Stimulated activated memory B cell treated with anti-CD40 and anti-IgM and Interleukin-4, amounts not matched to agents 10 μg/mL and 1 μg/mL and 100 μg/mL, for 72 hours (primary cell): ENCODE measurements at regions not wholly inside any gene's neighbourhood (a gene's known extent, or its start where the extent isn't known, plus 50 kb on each side); places are given as distances from the start of the nearest gene placed in this dataset.

ENCODE experiments used
- ATAC-seq: fragments of 150-1000 bp; cut with Tn5 transposase; 2 replicates; pipeline ENCODE4 v1.10.0; 2021
- H3K27ac Mint-ChIP-seq: one replicate; pipeline ENCODE4 v1.8.0; 2022; ENCODE audit warnings: mild to moderate bottlenecking, mixed read lengths
- H3K27me3 Mint-ChIP-seq: one replicate; pipeline ENCODE4 v1.8.0; 2022; ENCODE audit warnings: mixed read lengths
- H3K36me3 Mint-ChIP-seq: one replicate; pipeline ENCODE4 v1.8.0; 2022; ENCODE audit warnings: mixed read lengths
- H3K4me1 Mint-ChIP-seq: one replicate; pipeline ENCODE4 v1.8.0; 2022; ENCODE audit warnings: mixed read lengths
- H3K4me3 Mint-ChIP-seq: one replicate; pipeline ENCODE4 v1.8.0; 2022; ENCODE audit warnings: mild to moderate bottlenecking, moderate library complexity, mixed read lengths
- H3K9me3 Mint-ChIP-seq: one replicate; pipeline ENCODE4 v1.8.0; 2022; ENCODE audit warnings: mixed read lengths

- Mint-ChIP-seq H3K27me3 (no peaks in the 10 kb centered on the region), H3K36me3 (no peaks in the 10 kb centered on the region), H3K9me3 (no peaks in the 10 kb centered on the region), H3K4me1 (no peaks in the 10 kb centered on the region), H3K4me3 (no peak overlapping the region), H3K27ac (no peak overlapping the region)
- no peak for ATAC-seq
These were observed 891.5 kb upstream of the ADGRL2 start for GRCh38 chr1:80909172-80909784.

- H3K9me3 Mint-ChIP-seq: no peaks in the 10 kb centered on the region
- no peak overlapping the region for H3K27ac Mint-ChIP-seq
- no peaks in the 10 kb centered on the region for H3K27me3 Mint-ChIP-seq
- no peak overlapping the region for H3K4me3 Mint-ChIP-seq
- H3K36me3 Mint-ChIP-seq: no peaks in the 10 kb centered on the region
- no peak for ATAC-seq
- H3K4me1 Mint-ChIP-seq: peaks cover 13% of the 10 kb centered on the region
These were observed 903.9 kb upstream of the ADGRL2 start for GRCh38 chr1:80896781-80897356.

DNA sequence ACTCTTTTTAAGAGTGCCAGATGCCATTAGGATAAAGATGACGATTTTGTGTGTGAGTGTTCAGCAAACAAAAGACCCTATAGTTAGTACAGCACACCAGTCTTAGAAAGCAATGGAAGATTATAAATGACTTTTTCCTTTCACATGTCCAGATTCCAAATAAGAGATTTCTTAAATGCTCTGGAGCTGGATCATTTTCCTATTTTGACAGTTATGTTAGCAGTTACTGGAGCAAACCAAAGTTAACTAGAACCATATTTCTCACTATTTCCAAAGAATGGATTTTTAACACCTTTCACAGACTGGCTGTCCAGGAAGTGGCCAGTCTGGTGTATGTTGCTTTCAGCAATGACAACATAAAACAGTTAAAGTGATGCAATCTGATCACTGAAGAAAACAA lies 905.8 kb upstream of the ADGRL2 start:
- no peaks in the 10 kb centered on the region for H3K9me3 Mint-ChIP-seq
- H3K27ac Mint-ChIP-seq: no peak overlapping the region
- no peak for ATAC-seq
- H3K36me3 Mint-ChIP-seq: no peaks in the 10 kb centered on the region
- H3K27me3 Mint-ChIP-seq: no peaks in the 10 kb centered on the region
- peaks cover 13% of the 10 kb centered on the region for H3K4me1 Mint-ChIP-seq
- H3K4me3 Mint-ChIP-seq: no peak overlapping the region

DNA sequence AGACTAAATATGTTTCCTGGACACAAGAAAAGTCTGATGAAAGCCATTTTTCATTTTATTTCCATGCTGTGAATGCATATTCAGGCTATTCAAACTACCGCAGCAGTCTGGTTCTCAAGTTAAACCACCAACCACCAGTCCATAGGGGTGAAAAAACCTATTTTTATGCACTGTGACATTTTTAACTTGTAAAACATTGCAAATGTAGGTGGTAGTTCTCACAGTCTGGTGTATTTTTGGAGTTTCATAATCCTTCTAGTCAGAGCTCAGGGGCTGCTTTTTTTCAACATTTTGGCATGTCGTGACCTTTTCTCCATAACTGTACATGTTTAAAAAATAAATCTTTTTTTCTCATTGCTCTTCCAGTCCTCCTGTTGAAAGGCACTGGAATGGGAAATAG lies 907.6 kb upstream of the ADGRL2 start:
- no peak overlapping the region for H3K4me3 Mint-ChIP-seq
- peaks cover 13% of the 10 kb centered on the region for H3K4me1 Mint-ChIP-seq
- no peaks in the 10 kb centered on the region for H3K36me3 Mint-ChIP-seq
- no peaks in the 10 kb centered on the region for H3K9me3 Mint-ChIP-seq
- no peak overlapping the region for H3K27ac Mint-ChIP-seq
- H3K27me3 Mint-ChIP-seq: no peaks in the 10 kb centered on the region
- ATAC-seq: no peak

- H3K4me1 Mint-ChIP-seq: peaks cover 13% of the 10 kb centered on the region
- ATAC-seq: no peak
- no peak overlapping the region for H3K27ac Mint-ChIP-seq
- no peaks in the 10 kb centered on the region for H3K27me3 Mint-ChIP-seq
- H3K9me3 Mint-ChIP-seq: no peaks in the 10 kb centered on the region
- H3K36me3 Mint-ChIP-seq: no peaks in the 10 kb centered on the region
- no peak overlapping the region for H3K4me3 Mint-ChIP-seq
These were observed 908.2 kb upstream of the ADGRL2 start for GRCh38 chr1:80892539-80892938.

DNA sequence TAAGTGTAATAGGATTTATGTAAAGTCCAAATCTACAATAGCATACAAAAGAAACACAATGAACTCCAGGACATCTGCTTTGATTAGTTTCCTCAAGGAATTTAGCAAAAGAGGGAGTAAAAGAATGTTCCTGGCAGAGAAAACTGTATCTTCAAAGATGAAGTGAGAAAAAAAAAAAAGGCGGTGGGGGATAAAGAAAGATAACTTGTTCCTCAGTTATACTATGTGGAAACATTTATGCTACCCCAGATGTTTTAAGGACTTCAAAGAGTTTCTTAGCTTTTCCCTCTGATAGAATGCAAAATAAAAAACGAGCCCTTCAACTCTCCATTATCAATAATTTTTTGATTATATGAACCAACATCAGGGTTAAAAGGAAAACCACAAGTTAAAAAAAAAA lies 908.9 kb upstream of the ADGRL2 start:
- Mint-ChIP-seq H3K4me1 (peaks cover 13% of the 10 kb centered on the region), H3K4me3 (no peak overlapping the region), H3K36me3 (no peaks in the 10 kb centered on the region), H3K9me3 (no peaks in the 10 kb centered on the region), H3K27me3 (no peaks in the 10 kb centered on the region), H3K27ac (no peak overlapping the region)
- no peak for ATAC-seq

DNA sequence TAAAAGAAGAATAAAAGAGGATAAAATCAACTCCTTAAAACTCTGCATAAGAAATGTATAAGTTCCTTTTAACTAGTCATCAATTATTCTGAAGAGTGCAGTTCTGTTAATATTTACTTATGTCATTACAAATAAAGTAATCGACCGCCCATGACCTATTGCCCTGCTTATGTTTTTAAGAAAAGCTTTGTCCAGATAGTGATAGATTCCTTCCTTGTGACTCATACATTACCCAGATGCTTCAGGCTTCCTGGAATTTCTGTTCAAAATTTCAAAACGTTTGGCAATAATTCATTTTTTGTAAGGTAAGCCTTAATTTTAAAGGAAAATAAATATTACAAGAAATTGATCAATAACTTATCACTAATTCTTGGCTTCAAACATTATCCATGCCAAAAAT lies 918.2 kb upstream of the ADGRL2 start:
- no peak overlapping the region for H3K4me3 Mint-ChIP-seq
- no peak overlapping the region for H3K27ac Mint-ChIP-seq
- ATAC-seq: no peak
- H3K27me3 Mint-ChIP-seq: no peaks in the 10 kb centered on the region
- H3K4me1 Mint-ChIP-seq: no peaks in the 10 kb centered on the region
- no peaks in the 10 kb centered on the region for H3K36me3 Mint-ChIP-seq
- H3K9me3 Mint-ChIP-seq: no peaks in the 10 kb centered on the region

DNA sequence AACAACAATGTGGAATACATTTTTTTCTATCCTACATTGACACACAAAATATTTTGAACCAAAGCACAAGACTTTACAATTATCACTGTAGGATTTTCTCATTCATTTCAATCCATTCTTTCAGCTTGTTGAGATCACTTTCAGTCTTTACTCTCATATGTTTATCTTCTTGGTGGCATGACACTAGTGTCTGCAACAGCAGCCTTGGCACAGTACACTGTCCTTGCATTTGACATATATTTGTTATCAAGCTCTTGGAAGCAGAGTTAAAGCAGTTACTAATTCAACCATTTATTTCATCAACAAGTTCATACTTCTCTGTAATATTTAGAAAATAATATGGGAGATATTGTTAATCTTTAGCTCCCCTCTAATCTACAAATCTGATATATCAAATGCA lies 922.4 kb upstream of the ADGRL2 start:
- Mint-ChIP-seq H3K9me3 (no peaks in the 10 kb centered on the region), H3K27ac (no peak overlapping the region), H3K4me1 (no peaks in the 10 kb centered on the region), H3K27me3 (no peaks in the 10 kb centered on the region), H3K4me3 (no peak overlapping the region), H3K36me3 (no peaks in the 10 kb centered on the region)
- ATAC-seq: no peak

DNA sequence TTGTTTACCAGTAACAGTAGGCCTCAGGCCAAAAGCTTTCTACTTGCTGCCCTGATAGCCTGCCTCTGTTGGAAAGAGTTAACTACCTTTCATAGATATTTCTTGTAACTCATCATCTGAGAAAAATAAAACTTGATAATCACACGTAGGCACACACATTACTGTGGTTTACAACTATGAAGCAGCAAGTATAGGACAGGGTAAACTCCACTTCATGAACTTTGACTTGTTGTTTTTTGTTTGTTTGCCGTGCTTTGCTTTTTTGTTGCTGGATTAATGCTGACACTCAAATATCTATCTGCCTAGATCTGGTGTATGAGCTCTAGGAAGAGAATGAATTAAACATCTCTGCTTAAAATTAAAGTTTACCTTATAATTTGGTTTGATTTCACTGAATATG lies 924.7 kb upstream of the ADGRL2 start:
- ATAC-seq: no peak
- Mint-ChIP-seq H3K27me3 (no peaks in the 10 kb centered on the region), H3K27ac (no peak overlapping the region), H3K36me3 (no peaks in the 10 kb centered on the region), H3K9me3 (no peaks in the 10 kb centered on the region), H3K4me3 (no peak overlapping the region), H3K4me1 (no peaks in the 10 kb centered on the region)

- H3K27me3 Mint-ChIP-seq: no peaks in the 10 kb centered on the region
- no peaks in the 10 kb centered on the region for H3K4me1 Mint-ChIP-seq
- H3K27ac Mint-ChIP-seq: no peak overlapping the region
- no peaks in the 10 kb centered on the region for H3K9me3 Mint-ChIP-seq
- H3K36me3 Mint-ChIP-seq: no peaks in the 10 kb centered on the region
- H3K4me3 Mint-ChIP-seq: no peak overlapping the region
- ATAC-seq: no peak
These were observed 931.4 kb upstream of the ADGRL2 start for GRCh38 chr1:80869299-80869698.

DNA sequence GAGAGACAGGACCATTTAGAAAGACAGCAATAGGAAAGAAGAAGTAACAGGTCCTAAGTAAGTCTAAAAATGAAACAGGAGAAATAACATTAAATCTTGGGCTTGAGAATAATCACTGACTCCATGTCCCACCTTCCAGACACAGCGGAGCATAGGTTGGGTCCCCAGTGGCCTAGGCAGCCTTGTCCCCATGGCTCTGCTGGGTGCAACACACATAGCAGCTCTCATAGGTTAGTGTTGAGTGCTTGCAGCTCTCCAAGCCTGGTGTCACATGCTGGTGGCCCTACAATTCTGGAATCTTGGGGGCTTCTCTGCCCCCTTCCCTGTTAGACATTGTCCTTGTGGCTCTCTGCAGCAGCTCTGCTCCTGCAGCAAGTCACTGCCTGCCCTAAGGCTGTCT lies 952.8 kb upstream of the ADGRL2 start:
- peak; percentile 50 for ATAC-seq
- H3K27ac Mint-ChIP-seq: no peak overlapping the region

GRCh38 chr1:80846966-80847365 lies 953.8 kb upstream of the ADGRL2 start:
- Mint-ChIP-seq H3K4me1 (no peaks in the 10 kb centered on the region), H3K27ac (no peak overlapping the region), H3K4me3 (no peak overlapping the region), H3K27me3 (no peaks in the 10 kb centered on the region), H3K36me3 (no peaks in the 10 kb centered on the region), H3K9me3 (peaks cover 2% of the 10 kb centered on the region)
- no peak for ATAC-seq

More for the DNA sequence above, 952.8 kb upstream of the ADGRL2 start:
- H3K4me3 Mint-ChIP-seq: no peak overlapping the region
- H3K9me3 Mint-ChIP-seq: peaks cover 2% of the 10 kb centered on the region
- H3K4me1 Mint-ChIP-seq: no peaks in the 10 kb centered on the region
- H3K36me3 Mint-ChIP-seq: no peaks in the 10 kb centered on the region
- no peaks in the 10 kb centered on the region for H3K27me3 Mint-ChIP-seq

- Mint-ChIP-seq H3K4me1 (no peaks in the 10 kb centered on the region), H3K4me3 (no peak overlapping the region), H3K36me3 (no peaks in the 10 kb centered on the region), H3K9me3 (peaks cover 5% of the 10 kb centered on the region), H3K27ac (no peak overlapping the region), H3K27me3 (no peaks in the 10 kb centered on the region)
- ATAC-seq: no peak
These were observed 957.9 kb upstream of the ADGRL2 start for GRCh38 chr1:80842796-80843195.

GRCh38 chr1:80841261-80841660 lies 959.5 kb upstream of the ADGRL2 start:
- Mint-ChIP-seq H3K27me3 (no peaks in the 10 kb centered on the region), H3K9me3 (peaks cover 5% of the 10 kb centered on the region)
- no peak for ATAC-seq

GRCh38 chr1:80837066-80837465 lies 963.7 kb upstream of the ADGRL2 start:
- H3K9me3 Mint-ChIP-seq: peaks cover 3% of the 10 kb centered on the region
- H3K4me1 Mint-ChIP-seq: no peaks in the 10 kb centered on the region
- H3K4me3 Mint-ChIP-seq: no peak overlapping the region
- no peaks in the 10 kb centered on the region for H3K27me3 Mint-ChIP-seq
- no peaks in the 10 kb centered on the region for H3K36me3 Mint-ChIP-seq
- no peak overlapping the region for H3K27ac Mint-ChIP-seq
- no peak for ATAC-seq

More at GRCh38 chr1:80841261-80841660, 959.5 kb upstream of the ADGRL2 start:
- Mint-ChIP-seq H3K36me3 (no peaks in the 10 kb centered on the region), H3K4me3 (no peak overlapping the region), H3K4me1 (no peaks in the 10 kb centered on the region), H3K27ac (no peak overlapping the region)

- ATAC-seq: no peak
- H3K27ac Mint-ChIP-seq: no peak overlapping the region
- H3K9me3 Mint-ChIP-seq: peaks cover 3% of the 10 kb centered on the region
- no peaks in the 10 kb centered on the region for H3K36me3 Mint-ChIP-seq
- no peaks in the 10 kb centered on the region for H3K4me1 Mint-ChIP-seq
- no peak overlapping the region for H3K4me3 Mint-ChIP-seq
- H3K27me3 Mint-ChIP-seq: no peaks in the 10 kb centered on the region
These were observed 964.2 kb upstream of the ADGRL2 start for GRCh38 chr1:80836505-80836904.
